Bronchial epithelial cell (primary cell): ENCODE measurements at regions not wholly inside any gene's neighbourhood (a gene's known extent, or its start where the extent isn't known, plus 50 kb on each side); places are given as distances from the start of the nearest gene placed in this dataset.

ENCODE experiments used
- DNase-seq: peaks from one replicate; pipeline ENCODE4 v3.0.0-alpha.2; 2010; ENCODE audit warnings: low read depth
- FAIRE-seq: peaks from 2 replicates; lab custom pipeline; 2011; peaks lifted over from hg19 to GRCh38; lab: Jason Lieb, UNC
- H3K27me3 ChIP-seq: 2 replicates; pipeline ENCODE4 v1.5.1; 2011; ENCODE audit warnings: low read length; ENCODE audit not compliant: control insufficient read depth, insufficient read depth
- H3K36me3 ChIP-seq: 2 replicates; pipeline ENCODE4 v1.5.1; 2011; ENCODE audit warnings: low read length; ENCODE audit not compliant: control insufficient read depth, insufficient read depth
- H3K4me3 ChIP-seq: 2 replicates; pipeline ENCODE4 v1.5.1; 2011; ENCODE audit warnings: mild to moderate bottlenecking, low read depth, low read length, control low read depth
- CTCF ChIP-seq: IDR thresholded peaks from 2 replicates; pipeline ENCODE4 v1.5.1; 2011; ENCODE audit warnings: mild to moderate bottlenecking, moderate library complexity, low read length, control low read depth, inconsistent platforms; ENCODE audit not compliant: insufficient read depth, severe bottlenecking

- Histone ChIP-seq H3K4me3 (no peak overlapping the region), H3K36me3 (no peaks in the 10 kb centered on the region), H3K27me3 (no peaks in the 10 kb centered on the region)
- FAIRE-seq (no peak), DNase-seq (peak; percentile 27)
- TF ChIP-seq CTCF, result no peak
These were observed 190.6 kb downstream of the ARRDC4 start for GRCh38 chr15:98151096-98151495.

- DNase-seq (no peak), FAIRE-seq (no peak)
- Histone ChIP-seq H3K4me3 (no peak overlapping the region), H3K36me3 (no peaks in the 10 kb centered on the region), H3K27me3 (no peaks in the 10 kb centered on the region)
- no peak for TF ChIP-seq CTCF
These were observed 191.7 kb downstream of the ARRDC4 start for GRCh38 chr15:98152156-98152555.

GRCh38 chr15:98154863-98155262 lies 194.4 kb downstream of the ARRDC4 start:
- DNase-seq (peak; percentile 97), FAIRE-seq (peak; percentile 62)
- no peaks in the 10 kb centered on the region for H3K36me3 ChIP-seq
- no peak overlapping the region for H3K4me3 ChIP-seq
- no peaks in the 10 kb centered on the region for H3K27me3 ChIP-seq
- TF ChIP-seq CTCF, result no peak

- Histone ChIP-seq H3K27me3 (no peaks in the 10 kb centered on the region), H3K4me3 (no peak overlapping the region), H3K36me3 (no peaks in the 10 kb centered on the region)
- no peak for TF ChIP-seq CTCF
- FAIRE-seq (no peak), DNase-seq (peak; percentile 58)
These were observed 194.9 kb downstream of the ARRDC4 start for GRCh38 chr15:98155356-98155755.

GRCh38 chr15:98160236-98160635 lies 199.7 kb downstream of the ARRDC4 start:
- Histone ChIP-seq H3K36me3 (no peaks in the 10 kb centered on the region), H3K4me3 (no peak overlapping the region), H3K27me3 (no peaks in the 10 kb centered on the region)
- DNase-seq, result no peak
- FAIRE-seq, result no peak
- no peak for TF ChIP-seq CTCF

GRCh38 chr15:98163319-98164045 lies 203.0 kb downstream of the ARRDC4 start:
- no peak overlapping the region for H3K4me3 ChIP-seq
- no peak for FAIRE-seq
- DNase-seq, result no peak
- H3K27me3 ChIP-seq, result no peaks in the 10 kb centered on the region
- H3K36me3 ChIP-seq, result no peaks in the 10 kb centered on the region
- no peak for TF ChIP-seq CTCF
